GM03348 (cell line): ENCODE measurements at regions not wholly inside any gene's neighbourhood (a gene's known extent, or its start where the extent isn't known, plus 50 kb on each side); places are given as distances from the start of the nearest gene placed in this dataset.
"Not testable (repeated sequence)": the region's sequence is repeated elsewhere in the genome, so short reads cannot be mapped to it uniquely, and the experiment has no call there.

Source experiments
- DNase-seq: peaks from one replicate; pipeline ENCODE4 v3.0.0; 2012; ENCODE audit warnings: low spot score

GRCh38 chr1:90291431-90292216 is 296.7 kb downstream of the ZNF326 start:
- DNase-seq, result no peak

DNA sequence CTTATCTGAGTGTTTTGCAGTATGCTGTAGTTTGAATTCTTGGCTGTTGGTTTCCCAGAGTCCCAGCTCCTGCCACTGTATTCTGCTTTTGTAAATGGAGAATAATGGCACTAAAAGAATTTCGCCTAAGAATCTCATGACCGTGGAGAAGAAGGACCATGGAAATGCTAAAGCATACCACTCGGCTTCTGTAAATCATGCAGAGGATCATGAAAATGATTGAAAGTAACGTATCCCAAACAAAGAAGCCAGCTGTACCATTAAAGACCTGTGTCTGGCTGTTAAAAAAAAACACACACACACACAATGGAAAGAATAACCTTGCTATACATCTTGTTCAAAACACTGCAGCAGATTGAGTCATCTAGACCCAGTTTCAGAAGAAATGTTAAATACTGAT is 287.9 kb downstream of the ZNF326 start:
- no peak for DNase-seq

- not testable (repeated sequence) for DNase-seq
Observed at GRCh38 chr1:90281886-90282285, 287.0 kb downstream of the ZNF326 start.

GRCh38 chr1:90277270-90277669 is 282.4 kb downstream of the ZNF326 start:
- no peak for DNase-seq

GRCh38 chr1:90274376-90274775 is 279.5 kb downstream of the ZNF326 start:
- DNase-seq, result no peak

GRCh38 chr1:90273241-90273774 is 278.4 kb downstream of the ZNF326 start:
- DNase-seq, result no peak

DNA sequence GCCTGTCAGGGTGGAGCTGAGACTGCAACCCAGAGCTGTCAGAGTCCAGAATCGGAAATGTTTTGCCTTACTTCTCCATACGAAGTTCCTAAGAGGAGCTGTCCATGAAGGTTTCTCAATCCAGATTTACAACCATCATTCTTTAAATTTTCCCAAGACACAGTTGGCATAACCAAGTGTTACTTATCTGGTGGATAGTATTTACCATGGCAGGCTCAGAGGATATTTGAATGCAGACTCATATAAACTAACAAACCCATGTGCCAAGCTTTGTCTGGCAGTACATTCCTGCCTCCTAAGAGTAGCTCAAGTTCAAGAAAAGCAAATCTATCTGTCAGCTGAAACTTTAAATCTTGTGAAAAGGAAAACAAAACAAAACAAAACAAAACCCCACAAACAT is 267.9 kb downstream of the ZNF326 start:
- DNase-seq, result no peak

GRCh38 chr1:90262286-90262685 is 267.4 kb downstream of the ZNF326 start:
- DNase-seq, result no peak

DNA sequence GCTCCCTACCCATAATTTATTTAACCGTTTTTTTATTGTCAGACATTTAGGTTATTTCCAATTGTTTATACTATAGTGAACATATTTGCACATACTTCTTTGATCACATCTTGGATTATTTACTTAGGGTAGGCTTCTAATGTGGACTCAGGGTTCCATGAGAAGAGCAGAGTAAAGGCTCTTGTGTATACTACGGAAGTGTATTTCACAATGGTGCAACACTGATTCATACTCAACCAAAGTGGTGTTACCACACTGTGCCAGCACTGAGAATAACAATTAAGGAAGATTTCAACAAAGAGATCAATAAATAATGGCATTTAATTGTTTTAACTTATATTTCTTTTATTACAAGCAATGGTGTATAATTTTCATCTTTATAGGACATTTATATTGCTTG is 251.2 kb downstream of the ZNF326 start:
- DNase-seq, result no peak

DNA sequence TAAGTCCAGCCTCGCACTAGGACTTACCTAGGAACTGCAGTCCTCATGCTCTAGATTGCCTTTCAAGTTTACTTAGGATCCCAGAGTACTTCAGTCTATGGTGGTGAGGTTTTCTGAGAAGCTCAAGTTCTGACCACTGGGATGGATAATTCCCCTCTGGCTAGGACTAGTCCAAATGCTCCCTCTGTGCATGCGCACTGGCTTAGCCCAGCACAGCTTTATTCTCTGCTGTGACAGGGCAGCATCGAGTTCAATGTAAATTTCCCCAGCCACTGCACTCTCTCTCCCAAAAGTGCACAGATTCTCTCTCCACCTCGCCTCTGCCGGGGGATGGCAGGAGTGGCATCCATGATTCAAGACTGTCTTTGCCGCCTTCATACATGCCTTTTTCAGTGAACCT is 241.6 kb downstream of the ZNF326 start:
- no peak for DNase-seq

GRCh38 chr1:90223401-90223800 is 228.5 kb downstream of the ZNF326 start:
- DNase-seq, result no peak

GRCh38 chr1:90220941-90221693 is 226.2 kb downstream of the ZNF326 start:
- no peak for DNase-seq

GRCh38 chr1:90220496-90220895 is 225.6 kb downstream of the ZNF326 start:
- DNase-seq, result no peak

DNA sequence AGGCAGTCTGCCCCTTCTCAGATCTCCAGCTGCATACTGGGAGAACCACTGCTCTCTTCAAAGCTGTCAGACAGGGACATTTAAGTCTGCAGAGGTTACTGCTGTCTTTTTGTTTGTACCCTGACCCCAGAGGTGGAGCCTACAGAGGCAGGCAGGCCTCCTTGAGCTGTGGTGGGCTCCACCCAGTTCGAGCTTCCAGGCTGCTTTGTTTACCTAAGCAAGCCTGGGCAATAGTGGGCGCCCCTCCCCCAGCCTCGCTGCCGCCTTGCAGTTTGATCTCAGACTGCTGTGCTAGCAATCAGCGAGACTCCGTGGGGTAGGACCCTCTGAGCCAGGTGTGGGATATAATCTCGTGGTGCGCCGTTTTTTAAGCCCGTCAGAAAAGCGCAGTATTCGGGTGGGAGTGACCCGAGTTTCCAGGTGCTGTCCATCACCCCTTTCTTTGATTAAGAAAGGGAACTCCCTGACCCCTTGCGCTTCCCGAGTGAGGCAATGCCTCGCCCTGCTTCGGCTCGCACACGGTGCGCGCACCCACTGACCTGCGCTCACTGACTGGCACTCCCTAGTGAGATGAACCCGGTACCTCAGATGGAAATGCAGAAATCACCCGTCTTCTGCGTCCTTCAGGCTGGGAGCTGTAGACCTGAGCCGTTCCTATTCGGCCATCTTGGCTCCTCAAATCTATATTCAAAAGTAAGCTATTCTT is 224.4 kb downstream of the ZNF326 start:
- DNase-seq, result not testable (repeated sequence)

- no peak for DNase-seq
Observed at GRCh38 chr1:90210633-90211491, 216.0 kb downstream of the ZNF326 start.

GRCh38 chr1:90208949-90209348 is 214.0 kb downstream of the ZNF326 start:
- no peak for DNase-seq

DNA sequence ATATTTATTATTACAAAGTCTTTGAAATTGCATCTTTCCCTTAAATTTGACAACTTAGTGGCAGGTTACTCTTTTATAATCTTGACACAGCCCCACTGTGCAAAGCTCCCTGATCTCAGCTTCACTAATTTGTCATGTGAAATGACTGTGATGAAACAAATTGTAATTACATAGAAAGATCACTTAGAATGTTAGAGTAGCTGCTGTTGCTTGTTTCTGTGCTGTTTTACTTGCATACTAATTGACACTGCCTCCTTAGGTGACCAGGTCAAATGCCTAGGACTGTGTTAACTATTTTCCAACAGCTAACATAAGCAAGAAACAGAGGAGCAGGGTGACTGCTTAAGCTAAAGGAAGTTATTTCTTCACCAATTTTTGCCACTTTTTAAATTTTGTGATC is 211.3 kb downstream of the ZNF326 start:
- no peak for DNase-seq

DNA sequence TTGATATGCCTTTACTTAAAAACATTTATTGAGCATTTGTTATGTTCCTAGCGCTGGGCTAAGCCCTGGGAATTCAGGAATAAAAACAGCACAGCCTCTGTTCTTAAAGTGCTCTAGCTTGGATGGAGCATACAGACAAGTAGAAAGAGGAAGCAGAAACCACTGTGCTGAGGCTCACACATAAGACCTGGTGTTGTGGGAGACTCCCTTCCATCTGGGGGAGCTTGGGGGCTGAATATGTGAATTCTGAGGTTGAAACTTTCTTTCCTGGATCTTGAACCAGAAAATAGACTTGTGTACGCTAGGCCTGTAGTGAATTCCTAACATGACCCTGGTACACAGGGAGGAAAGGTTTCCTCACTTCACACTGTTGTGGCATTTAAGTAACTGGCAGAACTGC is 209.9 kb downstream of the ZNF326 start:
- no peak for DNase-seq

GRCh38 chr1:90204023-90204590 is 209.2 kb downstream of the ZNF326 start:
- DNase-seq, result no peak

GRCh38 chr1:90201467-90202358 is 206.8 kb downstream of the ZNF326 start:
- no peak for DNase-seq
